ENCODE measurements at regions not wholly inside any gene's neighbourhood (a gene's known extent, or its start where the extent isn't known, plus 50 kb on each side); places are given as distances from the start of the nearest gene placed in this dataset.

GRCh38 chr17:33910200-33910857 is 344.8 kb upstream of the CCL2 start:
- TF ChIP-seq MAZ (IDR thresholded peaks at IDR 0.05; ENCODE audit: borderline replicate concordance, low read depth, low read length) (no peak), RFX5 (IDR thresholded peaks at IDR 0.05; ENCODE audit: low read depth, low read length) (no peak), MAFK (IDR thresholded peaks at IDR 0.05; ENCODE audit: low read depth, low read length) (no peak), CHD1 (IDR thresholded peaks at IDR 0.05; ENCODE audit: low read depth, low read length) (no peak)
- TF ChIP-seq, protein P1, sequence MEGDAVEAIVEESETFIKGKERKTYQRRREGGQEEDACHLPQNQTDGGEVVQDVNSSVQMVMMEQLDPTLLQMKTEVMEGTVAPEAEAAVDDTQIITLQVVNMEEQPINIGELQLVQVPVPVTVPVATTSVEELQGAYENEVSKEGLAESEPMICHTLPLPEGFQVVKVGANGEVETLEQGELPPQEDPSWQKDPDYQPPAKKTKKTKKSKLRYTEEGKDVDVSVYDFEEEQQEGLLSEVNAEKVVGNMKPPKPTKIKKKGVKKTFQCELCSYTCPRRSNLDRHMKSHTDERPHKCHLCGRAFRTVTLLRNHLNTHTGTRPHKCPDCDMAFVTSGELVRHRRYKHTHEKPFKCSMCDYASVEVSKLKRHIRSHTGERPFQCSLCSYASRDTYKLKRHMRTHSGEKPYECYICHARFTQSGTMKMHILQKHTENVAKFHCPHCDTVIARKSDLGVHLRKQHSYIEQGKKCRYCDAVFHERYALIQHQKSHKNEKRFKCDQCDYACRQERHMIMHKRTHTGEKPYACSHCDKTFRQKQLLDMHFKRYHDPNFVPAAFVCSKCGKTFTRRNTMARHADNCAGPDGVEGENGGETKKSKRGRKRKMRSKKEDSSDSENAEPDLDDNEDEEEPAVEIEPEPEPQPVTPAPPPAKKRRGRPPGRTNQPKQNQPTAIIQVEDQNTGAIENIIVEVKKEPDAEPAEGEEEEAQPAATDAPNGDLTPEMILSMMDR (conservative IDR thresholded peaks at IDR 0.05; ENCODE audit: low read depth, low read length): no peak

Data from IMR-90 (cell line).